SK-N-SH (cell line): ENCODE measurements at regions not wholly inside any gene's neighbourhood (a gene's known extent, or its start where the extent isn't known, plus 50 kb on each side); places are given as distances from the start of the nearest gene placed in this dataset.

Experiments
- CTCF ChIA-PET: fragments of 300-600, 350-600 bp; formaldehyde crosslinking; extraction: SDS; loops from one replicate; lab custom pipeline; 2021; lab: Yijun Ruan, JAX
- POLR2A ChIA-PET: fragments of 350-600 bp; sonication (Branson Sonifier 250); formaldehyde crosslinking; extraction: SDS; loops from one replicate; lab custom pipeline; 2020; ENCODE audit warnings: antibody characterized with exemption, inconsistent platforms; lab: Yijun Ruan, JAX
- DNase-seq: peaks from one replicate; pipeline ENCODE4 v3.0.0; 2012
- H2AFZ ChIP-seq: fragments of 200-600 bp; sonication (generic); 2 replicates; pipeline ENCODE4 v1.8.1; 2016; ENCODE audit warnings: antibody characterized with exemption, mild to moderate bottlenecking, low read depth
- H3F3A ChIP-seq: fragments of 200-600 bp; sonication (generic); replicated peaks from 2 replicates; pipeline ENCODE3; 2016; ENCODE audit warnings: antibody characterized with exemption, mild to moderate bottlenecking; ENCODE audit not compliant: insufficient read depth
- H3K27ac ChIP-seq, 2 experiments: fragments of 200-500 bp in 1 of 2; fragments of 200-600 bp in 1 of 2; sonication (Bioruptor generic) in 1 of 2; sonication (generic), shearing (Covaris generic) in 1 of 2; 2 replicates each; pipeline versions ENCODE4 v1.5.1 to v1.6.1; 2014 to 2016; ENCODE audit warnings: low read depth in 2 of 2, inconsistent platforms in 1 of 2, low read length in 1 of 2, mild to moderate bottlenecking in 1 of 2, mixed read lengths in 1 of 2
- H3K27me3 ChIP-seq: fragments of 200-600 bp; sonication (generic), shearing (Covaris generic); 2 replicates; pipeline ENCODE4 v1.6.1; 2016; ENCODE audit warnings: mixed run types; ENCODE audit not compliant: insufficient read depth
- H3K36me3 ChIP-seq, 2 experiments: fragments of 200-500 bp in 1 of 2; fragments of 200-600 bp in 1 of 2; sonication (Bioruptor generic) in 1 of 2; sonication (generic) in 1 of 2; replicated peaks in 1 of 2; 2 replicates each; pipeline versions ENCODE3 to v1.5.1; 2014 to 2016; ENCODE audit warnings: low read length in 1 of 2, mild to moderate bottlenecking in 1 of 2; ENCODE audit not compliant: insufficient read depth in 2 of 2, control insufficient read depth in 1 of 2
- H3K4me1 ChIP-seq, 2 experiments: fragments of 200-500 bp in 1 of 2; fragments of 200-600 bp in 1 of 2; sonication (Bioruptor generic) in 1 of 2; sonication (generic), shearing (Covaris generic) in 1 of 2; 2 replicates each; pipeline versions ENCODE4 v1.5.1 to v1.6.1; 2014 to 2016; ENCODE audit warnings: low read depth in 1 of 2, low read length in 1 of 2, mixed run types in 1 of 2; ENCODE audit not compliant: insufficient read depth in 2 of 2, control insufficient read depth in 1 of 2
- H3K4me2 ChIP-seq: fragments of 200-600 bp; sonication (generic), shearing (Covaris generic); 2 replicates; pipeline ENCODE4 v1.6.1; 2017; ENCODE audit warnings: mixed run types
- H3K4me3 ChIP-seq, 2 experiments: fragments of 200-500 bp in 1 of 2; fragments of 200-600 bp in 1 of 2; sonication (Bioruptor generic) in 1 of 2; sonication (generic), shearing (Covaris generic) in 1 of 2; 2 replicates each; pipeline versions ENCODE4 v1.5.1 to v1.8.1; 2014 to 2016; ENCODE audit warnings: low read depth in 2 of 2, inconsistent platforms in 1 of 2, low read length in 1 of 2, mild to moderate bottlenecking in 1 of 2, mixed read lengths in 1 of 2, moderate library complexity in 1 of 2
- H3K79me2 ChIP-seq: fragments of 200-600 bp; sonication (generic); 2 replicates; pipeline ENCODE4 v1.8.1; 2017; ENCODE audit warnings: mild to moderate bottlenecking; ENCODE audit not compliant: insufficient read depth
- H3K9ac ChIP-seq: fragments of 200-600 bp; sonication (generic); 2 replicates; pipeline ENCODE4 v1.6.1; 2017; ENCODE audit warnings: mixed run types
- H3K9me2 ChIP-seq: fragments of 200-600 bp; sonication (generic); 2 replicates; pipeline ENCODE4 v1.6.1; 2017; ENCODE audit warnings: mixed run types
- H3K9me3 ChIP-seq: fragments of 200-600 bp; sonication (generic); 2 replicates; pipeline ENCODE4 v1.6.1; 2017; ENCODE audit warnings: mixed run types, mild to moderate bottlenecking, moderate library complexity
- H4K20me1 ChIP-seq: fragments of 200-600 bp; sonication (generic); 2 replicates; pipeline ENCODE4 v1.6.1; 2017; ENCODE audit warnings: mild to moderate bottlenecking, mixed run types; ENCODE audit not compliant: insufficient read depth
- CHD2 ChIP-seq: fragments of 150-350 bp; IDR thresholded peaks from 2 replicates; pipeline ENCODE4 v1.6.1; 2018; ENCODE audit warnings: low read length; ENCODE audit not compliant: partially characterized antibody
- ELF1 ChIP-seq: IDR thresholded peaks from 2 replicates; pipeline ENCODE4 v1.4.0; 2012
- EP300 ChIP-seq, 2 experiments: IDR thresholded peaks; 2 replicates each; pipeline versions ENCODE4 v1.4.0 to v1.6.1; 2012; ENCODE audit warnings: borderline replicate concordance in 1 of 2, low read depth in 1 of 2, low read length in 1 of 2
- GABPA ChIP-seq: IDR thresholded peaks from 2 replicates; pipeline ENCODE4 v1.4.0; 2012; ENCODE audit warnings: low read depth, mild to moderate bottlenecking
- GATA2 ChIP-seq: sonication (generic); formaldehyde crosslinking; IDR thresholded peaks from 2 replicates; pipeline ENCODE4 v1.5.0; 2020; ENCODE audit warnings: mild to moderate bottlenecking, missing genetic modification reagents
- IRF3 ChIP-seq: fragments of 150-350 bp; IDR thresholded peaks from 2 replicates; pipeline ENCODE4 v1.6.1; 2016; ENCODE audit warnings: mild to moderate bottlenecking, low read depth, low read length
- JUND ChIP-seq: IDR thresholded peaks from 2 replicates; pipeline ENCODE4 v1.4.0; 2012
- MXI1 ChIP-seq: IDR thresholded peaks from 2 replicates; pipeline ENCODE4 v1.6.1; 2012; ENCODE audit warnings: mild to moderate bottlenecking, low read depth, low read length, improper control_type of control experiment
- NRF1 ChIP-seq: IDR thresholded peaks from 2 replicates; pipeline ENCODE4 v1.6.1; 2012; ENCODE audit warnings: low read depth, mild to moderate bottlenecking, low read length
- POLR2AphosphoS5 ChIP-seq: IDR thresholded peaks from 2 replicates; pipeline ENCODE4 v1.6.1; 2012; ENCODE audit warnings: low read depth, low read length
- RAD21 ChIP-seq: IDR thresholded peaks from 2 replicates; pipeline ENCODE4 v1.6.1; 2012; ENCODE audit warnings: mild to moderate bottlenecking, low read length
- RCOR1 ChIP-seq: fragments of 150-350 bp; IDR thresholded peaks from 2 replicates; pipeline ENCODE4 v1.6.1; 2017; ENCODE audit warnings: antibody characterized with exemption, low read length
- RFX5 ChIP-seq: IDR thresholded peaks from 2 replicates; pipeline ENCODE4 v1.6.1; 2012; ENCODE audit warnings: mild to moderate bottlenecking, improper control_type of control experiment, low read length
- SIN3A ChIP-seq: IDR thresholded peaks from 2 replicates; pipeline ENCODE4 v1.6.1; 2012; ENCODE audit warnings: low read depth, mild to moderate bottlenecking, low read length, moderate library complexity, borderline replicate concordance
- SMC3 ChIP-seq: IDR thresholded peaks from 2 replicates; pipeline ENCODE4 v1.6.1; 2012; ENCODE audit warnings: low read depth, low read length, improper control_type of control experiment
- TAF1 ChIP-seq: IDR thresholded peaks from 2 replicates; pipeline ENCODE4 v1.6.1; 2012; ENCODE audit warnings: low read depth, mild to moderate bottlenecking, low read length, moderate library complexity, borderline replicate concordance
- TCF12 ChIP-seq: IDR thresholded peaks from 2 replicates; pipeline ENCODE4 v1.4.0; 2012
- TEAD4 ChIP-seq: IDR thresholded peaks from 2 replicates; pipeline ENCODE4 v1.4.0; 2012; ENCODE audit warnings: mild to moderate bottlenecking, borderline replicate concordance; ENCODE audit not compliant: insufficient read depth
- YY1 ChIP-seq: IDR thresholded peaks from 2 replicates; pipeline ENCODE4 v1.4.0; 2012; ENCODE audit warnings: low read depth, mild to moderate bottlenecking
- WGBS: methylation state at CpG from one replicate; pipeline ENCODE4 v1.1.6; 2017; ENCODE audit warnings: low lambda C conversion rate; 5-methylcytosine and 5-hydroxymethylcytosine counted together
- TF ChIP-seq, protein P1 (sequence below): IDR thresholded peaks from 2 replicates; pipeline ENCODE4 v1.4.0; 2012; ENCODE audit warnings: low read depth, borderline replicate concordance
- TF ChIP-seq, protein P2 (sequence below): IDR thresholded peaks from 2 replicates; pipeline ENCODE4 v1.4.0; 2012; ENCODE audit warnings: low read depth

DNA sequence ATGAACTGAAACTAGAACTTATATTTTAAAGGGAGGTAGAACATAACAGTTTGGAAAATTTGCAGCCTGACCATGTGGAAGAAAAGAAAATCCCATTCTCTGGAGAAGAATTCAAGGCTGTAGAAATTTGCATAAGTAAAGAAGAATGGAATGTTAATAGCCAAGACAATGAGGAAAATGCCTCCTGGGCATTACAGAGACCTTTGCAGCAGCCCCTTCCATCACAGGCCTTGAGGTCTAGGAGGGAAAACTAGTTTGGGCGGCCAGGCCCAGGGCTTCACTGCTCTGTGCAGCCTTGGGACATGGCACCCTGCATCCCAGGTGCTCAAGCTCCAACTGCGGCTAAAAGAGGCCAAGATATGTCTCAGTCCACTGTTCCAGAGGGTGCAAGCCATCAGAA lies 1506.8 kb downstream of the PCDH18 start:
- Histone ChIP-seq H3K4me1 (no peaks in the 10 kb centered on the region), H3K9ac (no peak overlapping the region), H4K20me1 (no peaks in the 10 kb centered on the region), H3K27ac (no peak overlapping the region), H3F3A (no peaks in the 10 kb centered on the region), H3K27me3 (no peaks in the 10 kb centered on the region), H3K9me3 (no peaks in the 10 kb centered on the region), H3K36me3 (no peaks in the 10 kb centered on the region), H3K9me2 (no peaks in the 10 kb centered on the region), H3K79me2 (no peaks in the 10 kb centered on the region), H2AFZ (no peak overlapping the region), H3K4me3 (no peak overlapping the region), H3K4me2 (no peak overlapping the region)
- ChIA-PET POLR2A (no interaction called here), CTCF (no interaction called here)
- TF ChIP-seq GABPA (no peak), RCOR1 (no peak), RAD21 (no peak), EP300 (IDR thresholded peaks at IDR 0.05; ENCODE audit: borderline replicate concordance in 1 of 2, low read depth in 1 of 2, low read length in 1 of 2) (no peak), MXI1 (no peak), POLR2AphosphoS5 (no peak), GATA2 (CRISPR knock-in tag) (no peak), TAF1 (no peak), YY1 (no peak), NRF1 (no peak)
- TF ChIP-seq, protein P1, sequence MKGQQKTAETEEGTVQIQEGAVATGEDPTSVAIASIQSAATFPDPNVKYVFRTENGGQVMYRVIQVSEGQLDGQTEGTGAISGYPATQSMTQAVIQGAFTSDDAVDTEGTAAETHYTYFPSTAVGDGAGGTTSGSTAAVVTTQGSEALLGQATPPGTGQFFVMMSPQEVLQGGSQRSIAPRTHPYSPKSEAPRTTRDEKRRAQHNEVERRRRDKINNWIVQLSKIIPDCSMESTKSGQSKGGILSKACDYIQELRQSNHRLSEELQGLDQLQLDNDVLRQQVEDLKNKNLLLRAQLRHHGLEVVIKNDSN = no peak
- WGBS = 0% methylated on average over 1 of the region's 2 CpGs
- DNase-seq = no peak

- H3K27ac ChIP-seq = no peak overlapping the region
- no peak for TF ChIP-seq IRF3
- TF ChIP-seq SIN3A = no peak
- no peak for TF ChIP-seq RAD21
- no peak for TF ChIP-seq TCF12
- no peak for TF ChIP-seq TEAD4
- no peak for TF ChIP-seq EP300 (IDR thresholded peaks at IDR 0.05; ENCODE audit: borderline replicate concordance in 1 of 2, low read depth in 1 of 2, low read length in 1 of 2)
- TF ChIP-seq RFX5 = no peak
- no peak for TF ChIP-seq GABPA
- TF ChIP-seq POLR2AphosphoS5 = no peak
- TF ChIP-seq ELF1 = no peak
- TF ChIP-seq NRF1 = no peak
- no peak for TF ChIP-seq CHD2
- TF ChIP-seq GATA2 (CRISPR knock-in tag) = no peak
- no peak for TF ChIP-seq JUND
- TF ChIP-seq SMC3 = no peak
- no peak for TF ChIP-seq MXI1
- TF ChIP-seq, protein P2, sequence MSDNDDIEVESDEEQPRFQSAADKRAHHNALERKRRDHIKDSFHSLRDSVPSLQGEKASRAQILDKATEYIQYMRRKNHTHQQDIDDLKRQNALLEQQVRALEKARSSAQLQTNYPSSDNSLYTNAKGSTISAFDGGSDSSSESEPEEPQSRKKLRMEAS = no peak
- no peaks in the 10 kb centered on the region for H3K79me2 ChIP-seq
- H4K20me1 ChIP-seq = no peaks in the 10 kb centered on the region
- CTCF ChIA-PET = no interaction called here
- H3K36me3 ChIP-seq = no peaks in the 10 kb centered on the region
- H3K27me3 ChIP-seq = no peaks in the 10 kb centered on the region
- no peak for DNase-seq
- no peaks in the 10 kb centered on the region for H3K9me3 ChIP-seq
- H3K4me2 ChIP-seq = no peak overlapping the region
- no peaks in the 10 kb centered on the region for H3F3A ChIP-seq
- H3K9ac ChIP-seq = no peak overlapping the region
- no peak overlapping the region for H2AFZ ChIP-seq
- no peaks in the 10 kb centered on the region for H3K4me1 ChIP-seq
- no peaks in the 10 kb centered on the region for H3K9me2 ChIP-seq
- no peak overlapping the region for H3K4me3 ChIP-seq
- POLR2A ChIA-PET = no interaction called here
Measured at GRCh38 chr4:136017556-136017955, 1514.7 kb downstream of the PCDH18 start.
